HG03521 (cell line): ENCODE measurements at regions not wholly inside any gene's neighbourhood (a gene's known extent, or its start where the extent isn't known, plus 50 kb on each side); places are given as distances from the start of the nearest gene placed in this dataset.

ENCODE experiments used
- ATAC-seq: cut with Tn5 transposase; IDR thresholded peaks from one replicate; pipeline ENCODE4 v1.9.1; 2021; ENCODE audit warnings: mild to moderate bottlenecking, moderate library complexity; ENCODE audit not compliant: unreplicated experiment

DNA sequence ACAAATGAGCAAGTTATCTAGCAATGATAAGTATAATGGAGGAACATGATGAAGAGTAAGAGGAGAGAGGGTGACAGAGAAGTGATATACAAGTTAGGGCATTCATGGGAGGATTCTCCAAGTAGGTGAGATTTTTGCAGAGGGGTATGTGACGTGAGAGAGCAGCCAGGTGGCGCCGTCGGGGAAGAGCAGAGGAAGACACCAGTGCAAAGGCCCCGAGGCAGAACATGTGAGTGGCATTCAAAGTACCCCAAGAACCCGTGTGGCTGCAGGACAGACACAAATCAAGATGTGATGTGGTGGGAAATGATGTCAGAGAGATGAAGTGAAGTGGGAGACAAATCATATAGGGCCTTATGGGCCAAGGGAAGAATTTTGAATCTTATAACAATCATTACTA is 81.8 kb upstream of the GRM7 start:
- no peak for ATAC-seq

DNA sequence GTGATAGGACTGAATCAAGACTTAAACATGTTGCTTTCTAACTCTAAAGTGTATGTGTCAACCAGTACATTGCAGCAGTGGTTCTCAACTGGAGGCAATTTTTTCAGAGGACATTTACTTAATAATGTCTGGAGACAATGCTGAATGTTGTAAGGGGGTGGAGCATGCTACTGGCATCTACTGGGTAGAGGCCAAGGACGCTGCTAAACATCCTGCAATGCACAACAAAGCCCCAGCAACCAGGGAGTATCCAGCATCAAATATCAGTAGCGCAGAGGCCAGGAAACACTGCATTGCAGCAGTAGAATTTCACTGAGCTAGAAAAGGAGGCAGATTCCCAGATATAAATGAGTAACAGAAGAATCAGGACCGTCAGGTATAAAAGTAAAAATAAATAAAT is 79.8 kb upstream of the GRM7 start:
- no peak for ATAC-seq

DNA sequence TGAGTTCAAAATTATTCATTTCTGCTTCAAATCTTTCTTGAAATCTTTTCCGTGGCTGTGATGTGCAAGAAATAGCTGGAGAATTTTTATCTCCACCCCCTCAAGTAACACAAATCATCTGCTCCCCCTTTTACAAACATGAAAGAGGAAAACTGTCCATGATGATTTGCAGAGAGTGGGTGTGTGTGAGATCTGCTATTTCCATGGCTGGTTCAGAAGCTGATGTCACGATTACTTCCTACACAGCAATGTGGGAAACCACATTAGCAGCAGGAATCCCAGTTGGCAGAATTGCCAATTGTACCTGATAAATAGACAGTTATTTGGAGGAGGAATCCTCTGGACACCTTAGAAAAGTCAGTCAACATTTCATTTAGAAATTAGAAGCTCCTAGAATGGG is 75.2 kb upstream of the GRM7 start:
- no peak for ATAC-seq

DNA sequence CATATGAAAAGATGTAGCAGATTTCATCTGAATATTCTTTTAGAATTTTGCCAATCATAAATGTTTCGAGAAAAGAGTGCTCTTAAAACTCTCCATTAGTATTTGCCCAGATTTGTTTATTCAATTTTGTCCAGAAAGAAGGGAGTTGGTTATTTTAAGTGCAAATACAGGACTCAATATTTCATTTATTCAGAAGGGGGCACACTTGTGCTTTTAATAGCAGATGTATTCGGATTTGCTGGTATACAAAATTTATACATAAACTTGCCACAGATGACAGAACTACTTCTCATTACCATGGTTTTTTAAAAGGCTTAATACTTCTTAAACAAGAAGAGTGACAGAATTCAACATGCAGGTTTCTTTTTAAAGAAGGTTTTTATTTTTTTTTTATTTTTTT is 69.8 kb upstream of the GRM7 start:
- no peak for ATAC-seq

DNA sequence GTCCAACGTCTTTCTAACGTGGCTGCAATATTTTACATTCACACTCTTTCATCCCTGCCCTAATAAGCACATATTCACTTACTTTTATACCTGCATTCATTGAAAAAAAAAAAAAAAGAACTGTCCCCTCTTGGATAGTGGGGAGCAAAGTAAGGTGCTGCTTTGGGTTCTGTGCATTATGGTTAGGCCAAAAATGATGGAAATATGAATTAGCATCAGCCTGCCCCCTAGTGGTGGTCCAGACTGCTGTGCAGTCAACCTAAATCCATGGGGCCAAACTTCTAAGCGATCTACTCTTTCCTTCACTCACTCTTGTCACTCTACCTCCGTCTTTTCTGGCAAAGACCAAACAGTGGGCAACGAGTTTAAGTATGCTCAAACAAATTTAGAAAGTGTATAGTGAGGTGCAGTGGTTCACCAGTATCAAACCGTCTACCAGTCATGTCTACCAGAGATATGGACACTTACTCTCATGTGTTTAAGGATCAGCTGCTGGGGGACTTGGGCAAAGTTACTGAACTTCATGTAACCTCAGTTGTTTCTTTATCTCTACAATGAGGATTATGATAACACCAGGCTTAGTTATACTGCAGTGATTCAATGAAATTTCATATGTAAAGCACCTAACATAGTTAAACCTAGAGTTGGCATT is 61.5 kb upstream of the GRM7 start:
- peak; percentile 61 for ATAC-seq

DNA sequence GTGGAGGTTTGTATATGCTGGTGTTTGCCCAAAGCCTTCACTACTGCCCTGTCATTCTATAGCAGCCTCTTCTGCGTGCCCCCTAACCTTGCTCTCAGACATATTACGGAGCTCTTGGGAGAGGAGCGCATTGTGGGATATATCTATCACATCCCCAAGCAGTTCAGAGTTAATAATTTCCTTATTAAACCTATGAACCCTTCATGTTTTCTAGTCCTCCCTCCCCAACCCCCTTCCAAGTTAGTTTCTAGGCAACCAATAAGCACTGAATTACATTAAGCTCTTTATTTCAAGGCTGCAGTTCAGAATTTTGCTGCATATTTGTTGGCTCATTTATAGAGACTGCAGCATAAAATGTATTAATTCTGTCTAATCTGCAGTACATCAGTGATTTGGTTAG is 57.3 kb upstream of the GRM7 start:
- no peak for ATAC-seq

DNA sequence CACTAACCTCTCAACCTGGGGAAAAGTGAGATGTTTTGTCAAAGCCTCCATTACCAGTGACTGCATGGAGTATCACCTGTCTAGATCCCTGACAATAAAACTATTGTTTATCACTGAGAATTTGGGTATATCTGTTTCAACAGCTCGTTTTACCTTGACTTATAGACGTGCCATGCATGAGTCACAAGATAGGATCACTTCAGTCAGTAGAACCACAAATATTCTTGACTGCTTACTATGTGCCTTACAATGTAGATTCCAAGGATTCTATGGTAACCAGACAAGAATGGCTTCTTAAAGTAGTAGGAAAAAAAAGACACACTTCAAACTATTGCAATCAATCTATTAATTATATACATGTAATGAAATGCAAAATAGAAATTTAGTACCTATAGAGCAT is 55.7 kb upstream of the GRM7 start:
- ATAC-seq = no peak

DNA sequence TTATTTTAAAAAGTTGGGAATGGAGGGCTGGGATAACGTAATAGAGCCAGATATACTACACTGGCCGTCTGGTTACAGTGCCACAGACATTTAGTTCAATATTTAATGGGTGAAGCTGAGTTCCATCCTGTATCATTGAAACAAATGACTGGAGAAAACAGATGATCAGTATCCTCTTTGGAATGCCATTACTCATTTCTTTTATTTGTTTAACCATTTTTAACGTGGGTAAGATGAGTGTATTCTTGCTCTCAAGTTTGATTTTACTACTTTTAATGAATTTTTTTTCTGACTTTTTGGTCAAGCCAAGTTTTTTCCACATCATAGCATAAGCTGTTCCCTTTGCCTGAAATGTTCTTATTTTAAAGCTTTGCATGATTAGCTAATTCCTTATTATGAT is 53.9 kb upstream of the GRM7 start:
- no peak for ATAC-seq

DNA sequence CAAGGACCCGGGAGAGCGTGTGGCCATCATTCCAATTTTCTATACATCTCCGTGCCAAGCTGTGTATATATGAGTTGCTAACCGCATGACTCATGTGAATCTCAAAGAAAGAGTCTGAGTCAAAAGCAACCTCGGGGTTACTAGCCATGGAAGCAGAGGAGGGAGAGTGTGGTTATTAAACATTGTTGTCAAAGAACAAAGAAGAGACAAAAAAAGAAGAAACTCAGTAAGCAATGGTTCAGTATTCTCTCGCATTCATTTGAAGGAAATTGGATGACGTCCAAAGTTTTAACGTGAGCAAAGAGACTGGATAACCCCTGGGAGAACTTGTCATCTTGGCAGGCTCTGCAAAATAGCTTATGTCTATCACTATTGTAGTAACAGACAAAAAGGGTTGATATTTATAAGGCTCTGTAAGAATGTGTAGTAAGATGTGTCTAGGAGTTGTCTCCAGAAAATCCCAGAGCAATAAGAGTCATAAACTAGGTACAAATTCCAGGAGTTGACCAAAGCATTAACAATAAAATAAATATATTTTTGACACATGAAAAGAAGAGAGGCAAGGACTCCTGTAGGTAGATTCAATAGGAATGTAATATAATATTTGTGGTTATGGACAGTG is 52.8 kb upstream of the GRM7 start:
- no peak for ATAC-seq

DNA sequence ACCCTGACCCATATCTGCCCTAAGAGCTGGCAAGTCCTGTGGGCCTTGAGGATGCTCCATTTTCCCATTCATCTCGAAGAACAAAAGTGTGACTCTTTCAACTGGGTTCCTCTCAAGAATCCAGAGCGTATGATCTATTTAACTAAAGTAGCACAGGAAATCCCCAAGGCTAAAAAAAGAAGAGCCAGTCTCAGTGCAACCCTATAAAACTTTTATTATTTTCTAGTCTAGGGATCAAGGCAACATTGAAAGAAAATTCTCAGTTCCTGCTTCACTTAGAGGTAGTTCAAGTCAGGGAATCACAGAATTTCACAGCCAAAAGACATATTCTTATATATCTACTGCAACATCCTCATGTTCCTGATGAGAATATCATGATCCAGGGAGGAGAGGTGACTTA is 51.6 kb upstream of the GRM7 start:
- no peak for ATAC-seq
